HepG2 (cell line): ENCODE measurements at regions not wholly inside any gene's neighbourhood (a gene's known extent, or its start where the extent isn't known, plus 50 kb on each side); places are given as distances from the start of the nearest gene placed in this dataset.

Experiments
- ATAC-seq: fragments of 200-7000 bp; cut with Tn5 transposase; 3 replicates; pipeline ENCODE4 v1.9.1; 2020; ENCODE audit warnings: mild to moderate bottlenecking, moderate library complexity
- BruUV-seq: library from RNA; stranded (reverse); fragments of 400-500 nt; replicated peaks from 2 replicates; lab custom pipeline; 2021; lab: Mats Ljungman, UMichigan
- CTCF ChIA-PET: fragments of 300-600 bp; formaldehyde crosslinking; extraction: SDS; loops from one replicate; lab custom pipeline; 2021; ENCODE audit warnings: low total read pairs, inconsistent platforms, low intra/inter-chr PET ratio; lab: Yijun Ruan, JAX
- POLR2A ChIA-PET: fragments of 350-600 bp; sonication (Branson Sonifier 250); formaldehyde crosslinking; loops from one replicate; lab custom pipeline; 2020; ENCODE audit warnings: antibody characterized with exemption, inconsistent platforms; lab: Yijun Ruan, JAX
- DNase-seq: peaks from one replicate; pipeline ENCODE4 v3.0.0-alpha.2; 2015; ENCODE audit warnings: low spot score
- FAIRE-seq: peaks from 3 replicates; lab custom pipeline; 2011; peaks lifted over from hg19 to GRCh38; lab: Jason Lieb, UNC
- H2AFZ ChIP-seq: one replicate; pipeline ENCODE4 v1.6.1; 2011; ENCODE audit warnings: low read length, inconsistent platforms
- H3K27ac ChIP-seq: fragments of 300-600 bp; 3 replicates; pipeline ENCODE4 v1.8.0; 2011; ENCODE audit warnings: mixed run types, mild to moderate bottlenecking, mixed read lengths, low read length, inconsistent platforms; ENCODE audit not compliant: insufficient read depth; ENCODE audit errors: extremely low read length
- H3K27me3 ChIP-seq, 2 experiments: fragments of 200-600 bp in 1 of 2; 2 replicates in 1 of 2; 3 replicates in 1 of 2; pipeline versions ENCODE4 v1.6.0 to v1.8.0; 2011; ENCODE audit warnings: low read length in 2 of 2, mild to moderate bottlenecking in 2 of 2, moderate library complexity in 2 of 2, inconsistent platforms in 1 of 2; ENCODE audit not compliant: insufficient read depth in 2 of 2, control insufficient read depth in 1 of 2
- H3K36me3 ChIP-seq, 2 experiments: fragments of 200-600 bp in 1 of 2; replicated peaks in 1 of 2; 2 replicates in 1 of 2; 3 replicates in 1 of 2; pipeline versions ENCODE4 v1.5.1 to v1.8.0; 2011; ENCODE audit warnings: low read length in 2 of 2, inconsistent platforms in 1 of 2; ENCODE audit not compliant: insufficient read depth in 2 of 2, control insufficient read depth in 1 of 2
- H3K4me1 ChIP-seq: 2 replicates; pipeline ENCODE4 v1.5.1; 2012; ENCODE audit warnings: low read length, inconsistent platforms; ENCODE audit not compliant: insufficient read depth
- H3K4me2 ChIP-seq: 2 replicates; pipeline ENCODE4 v1.6.0; 2011; ENCODE audit warnings: low read depth, low read length, inconsistent platforms
- H3K4me3 ChIP-seq, 3 experiments: fragments of 200-600 bp in 1 of 3; sonication (generic), shearing (Covaris generic) in 1 of 3; replicated peaks in 1 of 3; 2 replicates each; pipeline ENCODE4 v1.5.1; 2011 to 2016; ENCODE audit warnings: low read length in 3 of 3, inconsistent platforms in 2 of 3, low read depth in 2 of 3, mild to moderate bottlenecking in 2 of 3, control low read depth in 1 of 3, mixed read lengths in 1 of 3; ENCODE audit not compliant: insufficient read depth in 1 of 3
- H3K79me2 ChIP-seq: one replicate; pipeline ENCODE4 v1.6.1; 2011; ENCODE audit warnings: low read length, inconsistent platforms; ENCODE audit not compliant: insufficient read depth
- H3K9ac ChIP-seq: 2 replicates; pipeline ENCODE4 v1.6.0; 2011; ENCODE audit warnings: mild to moderate bottlenecking, low read depth, low read length, inconsistent platforms; ENCODE audit not compliant: insufficient read depth
- H3K9me3 ChIP-seq: 2 replicates; pipeline ENCODE4 v1.5.1; 2012; ENCODE audit warnings: mild to moderate bottlenecking, low read length
- H4K20me1 ChIP-seq: 2 replicates; pipeline ENCODE4 v1.6.0; 2011; ENCODE audit warnings: inconsistent platforms, mild to moderate bottlenecking, low read length, moderate library complexity; ENCODE audit not compliant: insufficient read depth
- EED ChIP-seq: sonication (generic); formaldehyde crosslinking; IDR thresholded peaks from 2 replicates; pipeline ENCODE4 v1.5.0; 2020; ENCODE audit warnings: mild to moderate bottlenecking, missing genetic modification reagents
- ELF3 ChIP-seq: IDR thresholded peaks from 2 replicates; pipeline ENCODE4 v1.6.1; 2016; ENCODE audit warnings: missing genetic modification reagents, missing compliant biosample characterization
- MAFF ChIP-seq: IDR thresholded peaks from 2 replicates; pipeline ENCODE4 v1.6.1; 2011; ENCODE audit warnings: low read depth, low read length, improper control_type of control experiment
- MAFK ChIP-seq, 2 experiments: IDR thresholded peaks in 1 of 2; conservative IDR thresholded peaks in 1 of 2; 2 replicates each; pipeline ENCODE4 v1.6.1; 2011; ENCODE audit warnings: improper control_type of control experiment in 2 of 2, low read length in 2 of 2
- MATR3 ChIP-seq: sonication (generic); formaldehyde crosslinking; IDR thresholded peaks from 2 replicates; pipeline ENCODE4 v1.4.0; 2020; ENCODE audit warnings: missing genetic modification reagents
- NCOA5 ChIP-seq: sonication (generic); formaldehyde crosslinking; IDR thresholded peaks from 2 replicates; pipeline ENCODE4 v1.4.0; 2020; ENCODE audit warnings: missing genetic modification reagents
- NFIB ChIP-seq: sonication (generic); formaldehyde crosslinking; IDR thresholded peaks from 2 replicates; pipeline ENCODE4 v1.9.0; 2021; ENCODE audit warnings: missing genetic modification reagents, mild to moderate bottlenecking, borderline replicate concordance
- PTBP1 ChIP-seq: fragments of 200-400 bp; formaldehyde crosslinking; IDR thresholded peaks from 2 replicates; pipeline ENCODE4 v1.6.1; 2018; ENCODE audit warnings: low read length, low read depth; ENCODE audit not compliant: poor library complexity, severe bottlenecking
- RAD51 ChIP-seq: fragments of 450-650 bp; IDR thresholded peaks from 2 replicates; pipeline ENCODE4 v1.6.1; 2016; ENCODE audit warnings: borderline replicate concordance
- TBX2 ChIP-seq: sonication (generic); formaldehyde crosslinking; IDR thresholded peaks from 2 replicates; pipeline ENCODE4 v1.5.0; 2020; ENCODE audit warnings: missing genetic modification reagents, mild to moderate bottlenecking, borderline replicate concordance
- TCF7L2 ChIP-seq: IDR thresholded peaks from 2 replicates; pipeline ENCODE4 v1.6.1; 2011; ENCODE audit warnings: mild to moderate bottlenecking, low read depth, low read length, moderate library complexity
- ZC3H13 ChIP-seq: sonication (generic); formaldehyde crosslinking; IDR thresholded peaks from 2 replicates; pipeline ENCODE4 v1.8.1; 2023; ENCODE audit warnings: mild to moderate bottlenecking, missing genetic modification reagents, moderate library complexity
- ZNF136 ChIP-seq: sonication (generic); formaldehyde crosslinking; IDR thresholded peaks from 2 replicates; pipeline ENCODE4 v1.8.1; 2022; ENCODE audit warnings: low read depth, mild to moderate bottlenecking, moderate library complexity, missing genetic modification reagents
- ZNF383 ChIP-seq: sonication (generic); formaldehyde crosslinking; IDR thresholded peaks from 2 replicates; pipeline ENCODE4 v1.4.0; 2020; ENCODE audit warnings: missing genetic modification reagents, mild to moderate bottlenecking, borderline replicate concordance
- ZNF644 ChIP-seq: IDR thresholded peaks from 2 replicates; pipeline ENCODE4 v1.6.1; 2016; ENCODE audit warnings: low read depth
- ZSCAN25 ChIP-seq: sonication (generic); formaldehyde crosslinking; IDR thresholded peaks from 2 replicates; pipeline ENCODE4 v1.8.0; 2022; ENCODE audit warnings: mild to moderate bottlenecking, missing genetic modification reagents
- WGBS: methylation state at CpG from one replicate; pipeline ENCODE4 v1.1.6; 2017; ENCODE audit warnings: low lambda C conversion rate; 5-methylcytosine and 5-hydroxymethylcytosine counted together
- in situ Hi-C: cut with HindIII; loops from 2 replicates; pipeline ENCODE4 v1.10.0; 2017; ENCODE audit warnings: low pct_unique_long_range_greater_than_20kb; ENCODE audit not compliant: extremely low pct_ligation_motif_present
- intact Hi-C: fragments of 100-400 bp; cut with micrococcal nuclease; formaldehyde crosslinking; loops from one replicate; pipeline ENCODE4 v1.10.0; 2022; ENCODE audit not compliant: unreplicated experiment
- TF ChIP-seq, protein P1 (sequence below): sonication (generic); formaldehyde crosslinking; IDR thresholded peaks from 2 replicates; pipeline ENCODE4 v1.8.1; 2022; ENCODE audit warnings: low read depth, mild to moderate bottlenecking, missing genetic modification reagents
- TF ChIP-seq, protein P2 (sequence below): sonication (generic); formaldehyde crosslinking; conservative IDR thresholded peaks from 2 replicates; pipeline ENCODE4 v1.8.0; 2022; ENCODE audit warnings: missing genetic modification reagents

DNA sequence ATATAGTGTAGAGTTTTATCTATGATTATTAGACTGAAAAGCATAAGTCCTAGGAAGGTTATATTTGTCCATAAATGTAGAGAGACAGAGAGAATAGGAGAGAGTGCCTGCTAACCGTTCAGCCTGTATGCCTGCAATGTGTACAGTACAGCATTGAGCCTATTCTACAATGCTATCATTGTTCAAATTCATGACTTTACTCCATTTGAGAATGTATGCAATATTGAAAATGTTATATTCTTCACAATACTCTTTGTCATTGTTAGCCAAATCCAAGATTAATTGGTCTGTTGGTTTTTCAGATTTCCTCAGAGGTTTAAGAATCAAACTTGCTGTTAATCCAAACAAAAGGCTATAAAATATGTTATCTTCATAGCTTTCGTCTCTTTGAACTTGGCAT, 585.2 kb upstream of the B3GALT2 start:
- no peak overlapping the region for H3K27ac ChIP-seq
- no peaks in the 10 kb centered on the region for H3K79me2 ChIP-seq
- no peaks in the 10 kb centered on the region for H3K4me1 ChIP-seq
- H3K9ac ChIP-seq = no peak overlapping the region
- in situ Hi-C loops = no loop called here
- no peaks in the 10 kb centered on the region for H3K36me3 ChIP-seq
- intact Hi-C loops = no loop called here
- no peaks in the 10 kb centered on the region for H3K27me3 ChIP-seq
- no peak overlapping the region for H3K4me2 ChIP-seq
- H2AFZ ChIP-seq = no peak overlapping the region
- ChIA-PET CTCF (no interaction called here), POLR2A (no interaction called here)
- WGBS = 2% methylated on average over 2 of the region's 2 CpGs
- no peaks in the 10 kb centered on the region for H4K20me1 ChIP-seq
- no TSS peak for BruUV-seq
- TF ChIP-seq ZC3H13 (CRISPR knock-in tag) = no peak
- no peak for TF ChIP-seq NFIB
- no peak for TF ChIP-seq ZNF136 (CRISPR knock-in tag)
- TF ChIP-seq ZNF383 = no peak
- TF ChIP-seq ZSCAN25 = no peak
- TF ChIP-seq TCF7L2 = no peak
- no peak for TF ChIP-seq NCOA5 (CRISPR knock-in tag)
- TF ChIP-seq ELF3 (CRISPR knock-in tag) = no peak
- peaks cover 24% of the 10 kb centered on the region; the same call in 1 of the 2 replicates for H3K9me3 ChIP-seq
- FAIRE-seq (no peak), ATAC-seq (no peak), DNase-seq (no peak)
- H3K4me3 ChIP-seq = no peak overlapping the region

- DNase-seq = no peak
- BruUV-seq = no TSS peak
- TF ChIP-seq EED (CRISPR knock-in tag) (no peak), ZNF644 (CRISPR knock-in tag) (no peak), MAFF (peak; percentile 66), MAFK (conservative IDR thresholded peaks at IDR 0.05 in 1 of 2, IDR thresholded peaks at IDR 0.05 in 1 of 2; ENCODE audit: low read length in 2 of 2) (peak; percentile 51 to 83; a peak in 3 of 4 replicates), PTBP1 (no peak), RAD51 (no peak), TBX2 (CRISPR knock-in tag) (no peak), MATR3 (no peak)
- TF ChIP-seq, protein P1, sequence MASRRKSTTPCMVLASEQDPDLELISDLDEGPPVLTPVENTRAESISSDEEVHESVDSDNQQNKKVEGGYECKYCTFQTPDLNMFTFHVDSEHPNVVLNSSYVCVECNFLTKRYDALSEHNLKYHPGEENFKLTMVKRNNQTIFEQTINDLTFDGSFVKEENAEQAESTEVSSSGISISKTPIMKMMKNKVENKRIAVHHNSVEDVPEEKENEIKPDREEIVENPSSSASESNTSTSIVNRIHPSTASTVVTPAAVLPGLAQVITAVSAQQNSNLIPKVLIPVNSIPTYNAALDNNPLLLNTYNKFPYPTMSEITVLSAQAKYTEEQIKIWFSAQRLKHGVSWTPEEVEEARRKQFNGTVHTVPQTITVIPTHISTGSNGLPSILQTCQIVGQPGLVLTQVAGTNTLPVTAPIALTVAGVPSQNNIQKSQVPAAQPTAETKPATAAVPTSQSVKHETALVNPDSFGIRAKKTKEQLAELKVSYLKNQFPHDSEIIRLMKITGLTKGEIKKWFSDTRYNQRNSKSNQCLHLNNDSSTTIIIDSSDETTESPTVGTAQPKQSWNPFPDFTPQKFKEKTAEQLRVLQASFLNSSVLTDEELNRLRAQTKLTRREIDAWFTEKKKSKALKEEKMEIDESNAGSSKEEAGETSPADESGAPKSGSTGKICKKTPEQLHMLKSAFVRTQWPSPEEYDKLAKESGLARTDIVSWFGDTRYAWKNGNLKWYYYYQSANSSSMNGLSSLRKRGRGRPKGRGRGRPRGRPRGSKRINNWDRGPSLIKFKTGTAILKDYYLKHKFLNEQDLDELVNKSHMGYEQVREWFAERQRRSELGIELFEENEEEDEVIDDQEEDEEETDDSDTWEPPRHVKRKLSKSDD = no peak
- TF ChIP-seq, protein P2, sequence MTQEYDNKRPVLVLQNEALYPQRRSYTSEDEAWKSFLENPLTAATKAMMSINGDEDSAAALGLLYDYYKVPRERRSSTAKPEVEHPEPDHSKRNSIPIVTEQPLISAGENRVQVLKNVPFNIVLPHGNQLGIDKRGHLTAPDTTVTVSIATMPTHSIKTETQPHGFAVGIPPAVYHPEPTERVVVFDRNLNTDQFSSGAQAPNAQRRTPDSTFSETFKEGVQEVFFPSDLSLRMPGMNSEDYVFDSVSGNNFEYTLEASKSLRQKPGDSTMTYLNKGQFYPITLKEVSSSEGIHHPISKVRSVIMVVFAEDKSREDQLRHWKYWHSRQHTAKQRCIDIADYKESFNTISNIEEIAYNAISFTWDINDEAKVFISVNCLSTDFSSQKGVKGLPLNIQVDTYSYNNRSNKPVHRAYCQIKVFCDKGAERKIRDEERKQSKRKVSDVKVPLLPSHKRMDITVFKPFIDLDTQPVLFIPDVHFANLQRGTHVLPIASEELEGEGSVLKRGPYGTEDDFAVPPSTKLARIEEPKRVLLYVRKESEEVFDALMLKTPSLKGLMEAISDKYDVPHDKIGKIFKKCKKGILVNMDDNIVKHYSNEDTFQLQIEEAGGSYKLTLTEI (CRISPR knock-in tag) = no peak
These were observed 583.2 kb upstream of the B3GALT2 start for GRCh38 chr1:193769651-193770050.

More at GRCh38 chr1:193769651-193770050, 583.2 kb upstream of the B3GALT2 start:
- Histone ChIP-seq H2AFZ (no peak overlapping the region), H3K36me3 (no peaks in the 10 kb centered on the region), H3K4me2 (no peak overlapping the region), H3K79me2 (no peaks in the 10 kb centered on the region), H3K4me1 (no peaks in the 10 kb centered on the region), H3K4me3 (no peak overlapping the region), H3K27ac (no peak overlapping the region), H3K9ac (no peak overlapping the region), H3K27me3 (no peaks in the 10 kb centered on the region), H4K20me1 (no peaks in the 10 kb centered on the region), H3K9me3 (peaks cover 10% of the 10 kb centered on the region; the same call in 1 of the 2 replicates)
- POLR2A ChIA-PET = no interaction called here
- 31% methylated on average over 2 of the region's 2 CpGs for WGBS
- CTCF ChIA-PET = no interaction called here
- intact Hi-C loops (no loop called here), in situ Hi-C loops (no loop called here)
- ATAC-seq (no peak), FAIRE-seq (no peak)
